22Rv1 (cell line): ENCODE measurements at regions not wholly inside any gene's neighbourhood (a gene's known extent, or its start where the extent isn't known, plus 50 kb on each side); places are given as distances from the start of the nearest gene placed in this dataset.

Experiments used
- CTCF ChIP-seq: fragments of 450-650 bp; IDR thresholded peaks from 2 replicates; pipeline ENCODE4 v1.5.1; 2017; ENCODE audit warnings: mild to moderate bottlenecking
- ZFX ChIP-seq: fragments of 450-650 bp; IDR thresholded peaks from 2 replicates; pipeline ENCODE4 v1.6.1; 2017; ENCODE audit warnings: antibody characterized with exemption, borderline replicate concordance

GRCh38 chr3:110968076-110968475 lies 103.5 kb upstream of the NECTIN3 start:
- TF ChIP-seq CTCF, result no peak
- no peak for TF ChIP-seq ZFX
